SK-N-SH (cell line): ENCODE measurements at regions not wholly inside any gene's neighbourhood (a gene's known extent, or its start where the extent isn't known, plus 50 kb on each side); places are given as distances from the start of the nearest gene placed in this dataset.

Source experiments
- CTCF ChIA-PET: fragments of 300-600, 350-600 bp; formaldehyde crosslinking; extraction: SDS; loops from one replicate; lab custom pipeline; 2021; lab: Yijun Ruan, JAX
- POLR2A ChIA-PET: fragments of 350-600 bp; sonication (Branson Sonifier 250); formaldehyde crosslinking; extraction: SDS; loops from one replicate; lab custom pipeline; 2020; ENCODE audit warnings: antibody characterized with exemption, inconsistent platforms; lab: Yijun Ruan, JAX
- DNase-seq: peaks from one replicate; pipeline ENCODE4 v3.0.0; 2012
- H2AFZ ChIP-seq: fragments of 200-600 bp; sonication (generic); 2 replicates; pipeline ENCODE4 v1.8.1; 2016; ENCODE audit warnings: antibody characterized with exemption, mild to moderate bottlenecking, low read depth
- H3F3A ChIP-seq: fragments of 200-600 bp; sonication (generic); replicated peaks from 2 replicates; pipeline ENCODE3; 2016; ENCODE audit warnings: antibody characterized with exemption, mild to moderate bottlenecking; ENCODE audit not compliant: insufficient read depth
- H3K27ac ChIP-seq, 2 experiments: fragments of 200-500 bp in 1 of 2; fragments of 200-600 bp in 1 of 2; sonication (Bioruptor generic) in 1 of 2; sonication (generic), shearing (Covaris generic) in 1 of 2; 2 replicates each; pipeline versions ENCODE4 v1.5.1 to v1.6.1; 2014 to 2016; ENCODE audit warnings: low read depth in 2 of 2, inconsistent platforms in 1 of 2, low read length in 1 of 2, mild to moderate bottlenecking in 1 of 2, mixed read lengths in 1 of 2
- H3K27me3 ChIP-seq: fragments of 200-600 bp; sonication (generic), shearing (Covaris generic); 2 replicates; pipeline ENCODE4 v1.6.1; 2016; ENCODE audit warnings: mixed run types; ENCODE audit not compliant: insufficient read depth
- H3K36me3 ChIP-seq, 2 experiments: fragments of 200-500 bp in 1 of 2; fragments of 200-600 bp in 1 of 2; sonication (Bioruptor generic) in 1 of 2; sonication (generic) in 1 of 2; replicated peaks in 1 of 2; 2 replicates each; pipeline versions ENCODE3 to v1.5.1; 2014 to 2016; ENCODE audit warnings: low read length in 1 of 2, mild to moderate bottlenecking in 1 of 2; ENCODE audit not compliant: insufficient read depth in 2 of 2, control insufficient read depth in 1 of 2
- H3K4me1 ChIP-seq, 2 experiments: fragments of 200-500 bp in 1 of 2; fragments of 200-600 bp in 1 of 2; sonication (Bioruptor generic) in 1 of 2; sonication (generic), shearing (Covaris generic) in 1 of 2; 2 replicates each; pipeline versions ENCODE4 v1.5.1 to v1.6.1; 2014 to 2016; ENCODE audit warnings: low read depth in 1 of 2, low read length in 1 of 2, mixed run types in 1 of 2; ENCODE audit not compliant: insufficient read depth in 2 of 2, control insufficient read depth in 1 of 2
- H3K4me2 ChIP-seq: fragments of 200-600 bp; sonication (generic), shearing (Covaris generic); 2 replicates; pipeline ENCODE4 v1.6.1; 2017; ENCODE audit warnings: mixed run types
- H3K4me3 ChIP-seq, 2 experiments: fragments of 200-500 bp in 1 of 2; fragments of 200-600 bp in 1 of 2; sonication (Bioruptor generic) in 1 of 2; sonication (generic), shearing (Covaris generic) in 1 of 2; 2 replicates each; pipeline versions ENCODE4 v1.5.1 to v1.8.1; 2014 to 2016; ENCODE audit warnings: low read depth in 2 of 2, inconsistent platforms in 1 of 2, low read length in 1 of 2, mild to moderate bottlenecking in 1 of 2, mixed read lengths in 1 of 2, moderate library complexity in 1 of 2
- H3K79me2 ChIP-seq: fragments of 200-600 bp; sonication (generic); 2 replicates; pipeline ENCODE4 v1.8.1; 2017; ENCODE audit warnings: mild to moderate bottlenecking; ENCODE audit not compliant: insufficient read depth
- H3K9ac ChIP-seq: fragments of 200-600 bp; sonication (generic); 2 replicates; pipeline ENCODE4 v1.6.1; 2017; ENCODE audit warnings: mixed run types
- H3K9me2 ChIP-seq: fragments of 200-600 bp; sonication (generic); 2 replicates; pipeline ENCODE4 v1.6.1; 2017; ENCODE audit warnings: mixed run types
- H3K9me3 ChIP-seq: fragments of 200-600 bp; sonication (generic); 2 replicates; pipeline ENCODE4 v1.6.1; 2017; ENCODE audit warnings: mixed run types, mild to moderate bottlenecking, moderate library complexity
- H4K20me1 ChIP-seq: fragments of 200-600 bp; sonication (generic); 2 replicates; pipeline ENCODE4 v1.6.1; 2017; ENCODE audit warnings: mild to moderate bottlenecking, mixed run types; ENCODE audit not compliant: insufficient read depth
- CHD2 ChIP-seq: fragments of 150-350 bp; IDR thresholded peaks from 2 replicates; pipeline ENCODE4 v1.6.1; 2018; ENCODE audit warnings: low read length; ENCODE audit not compliant: partially characterized antibody
- CTCF ChIP-seq: fragments of 200-600 bp; sonication (generic); IDR thresholded peaks from 2 replicates; pipeline ENCODE4 v1.6.1; 2017; ENCODE audit warnings: antibody characterized with exemption, mild to moderate bottlenecking, moderate library complexity
- ELF1 ChIP-seq: IDR thresholded peaks from 2 replicates; pipeline ENCODE4 v1.4.0; 2012
- FOXM1 ChIP-seq: IDR thresholded peaks from 2 replicates; pipeline ENCODE4 v1.4.0; 2012; ENCODE audit warnings: low read depth, mild to moderate bottlenecking
- GABPA ChIP-seq: IDR thresholded peaks from 2 replicates; pipeline ENCODE4 v1.4.0; 2012; ENCODE audit warnings: low read depth, mild to moderate bottlenecking
- NFIC ChIP-seq: IDR thresholded peaks from 2 replicates; pipeline ENCODE4 v1.4.0; 2012; ENCODE audit warnings: borderline replicate concordance
- PBX3 ChIP-seq: IDR thresholded peaks from 2 replicates; pipeline ENCODE4; 2012
- RFX5 ChIP-seq: IDR thresholded peaks from 2 replicates; pipeline ENCODE4 v1.6.1; 2012; ENCODE audit warnings: mild to moderate bottlenecking, improper control_type of control experiment, low read length
- SMC3 ChIP-seq: IDR thresholded peaks from 2 replicates; pipeline ENCODE4 v1.6.1; 2012; ENCODE audit warnings: low read depth, low read length, improper control_type of control experiment
- USF2 ChIP-seq: fragments of 150-350 bp; IDR thresholded peaks from 2 replicates; pipeline ENCODE4 v1.6.1; 2017; ENCODE audit warnings: antibody characterized with exemption, low read length, low read depth, borderline replicate concordance
- YY1 ChIP-seq: IDR thresholded peaks from 2 replicates; pipeline ENCODE4 v1.4.0; 2012; ENCODE audit warnings: low read depth, mild to moderate bottlenecking
- WGBS: methylation state at CpG from one replicate; pipeline ENCODE4 v1.1.6; 2017; ENCODE audit warnings: low lambda C conversion rate; 5-methylcytosine and 5-hydroxymethylcytosine counted together

GRCh38 chr10:20674926-20675325, 222.2 kb downstream of the NEBL start (continued):
- TF ChIP-seq CTCF = no peak

GRCh38 chr10:20673175-20673574, 223.9 kb downstream of the NEBL start:
- DNase-seq = no peak
- 29% methylated on average over 4 of the region's 4 CpGs for WGBS

More at GRCh38 chr10:20673175-20673574, 223.9 kb downstream of the NEBL start:
- Histone ChIP-seq H4K20me1 (no peaks in the 10 kb centered on the region), H3K9me3 (no peaks in the 10 kb centered on the region), H3K27ac (no peak overlapping the region), H3F3A (no peaks in the 10 kb centered on the region), H3K4me3 (no peak overlapping the region), H3K79me2 (no peaks in the 10 kb centered on the region), H3K4me2 (no peak overlapping the region), H3K9me2 (no peaks in the 10 kb centered on the region), H3K27me3 (no peaks in the 10 kb centered on the region), H3K4me1 (no peaks in the 10 kb centered on the region), H3K36me3 (no peaks in the 10 kb centered on the region), H3K9ac (no peak overlapping the region), H2AFZ (no peak overlapping the region)
- CTCF ChIA-PET = no interaction called here
- POLR2A ChIA-PET = no interaction called here
- TF ChIP-seq YY1 (no peak), NFIC (no peak), CHD2 (no peak), SMC3 (no peak), ELF1 (no peak), USF2 (no peak), PBX3 (no peak), CTCF (no peak), RFX5 (no peak), GABPA (no peak), FOXM1 (no peak)
